Astrocyte (in vitro differentiated cells and primary cell): ENCODE measurements at regions not wholly inside any gene's neighbourhood (a gene's known extent, or its start where the extent isn't known, plus 50 kb on each side); places are given as distances from the start of the nearest gene placed in this dataset.

Source experiments
- DNase-seq: peaks from one replicate; pipeline ENCODE4 v3.0.0-alpha.2; 2010; ENCODE audit warnings: low read depth
- FAIRE-seq: peaks from 2 replicates; lab custom pipeline; 2011; peaks lifted over from hg19 to GRCh38; lab: Jason Lieb, UNC
- H2AFZ ChIP-seq: 2 replicates; pipeline ENCODE4 v1.6.0; 2012; ENCODE audit warnings: low read depth, low read length, inconsistent platforms
- H3K27ac ChIP-seq: 2 replicates; pipeline ENCODE4 v1.5.1; 2011; ENCODE audit warnings: low read depth, low read length, inconsistent platforms
- H3K27me3 ChIP-seq: 2 replicates; pipeline ENCODE4 v1.6.0; 2011; ENCODE audit warnings: low read length, inconsistent platforms; ENCODE audit not compliant: insufficient read depth
- H3K36me3 ChIP-seq: 2 replicates; pipeline ENCODE4 v1.5.1; 2011; ENCODE audit warnings: low read length, inconsistent platforms; ENCODE audit not compliant: insufficient read depth
- H3K4me1 ChIP-seq: 2 replicates; pipeline ENCODE4 v1.5.1; 2011; ENCODE audit warnings: low read length, inconsistent platforms; ENCODE audit not compliant: insufficient read depth
- H3K4me2 ChIP-seq: 2 replicates; pipeline ENCODE4 v1.6.0; 2012; ENCODE audit warnings: low read length, inconsistent platforms
- H3K4me3 ChIP-seq: 2 replicates; pipeline ENCODE4 v1.5.1; 2011; ENCODE audit warnings: low read depth, mild to moderate bottlenecking, low read length, inconsistent platforms; ENCODE audit not compliant: insufficient read depth
- H3K79me2 ChIP-seq: 2 replicates; pipeline ENCODE4 v1.6.0; 2012; ENCODE audit warnings: mild to moderate bottlenecking, low read length, inconsistent platforms; ENCODE audit not compliant: insufficient read depth
- H3K9ac ChIP-seq: 2 replicates; pipeline ENCODE4 v1.6.0; 2012; ENCODE audit warnings: mild to moderate bottlenecking, low read length, inconsistent platforms
- H3K9me3 ChIP-seq: 2 replicates; pipeline ENCODE4 v1.5.1; 2012; ENCODE audit warnings: low read depth, mild to moderate bottlenecking, low read length, inconsistent platforms; ENCODE audit not compliant: insufficient read depth
- H4K20me1 ChIP-seq: 2 replicates; pipeline ENCODE4 v1.6.0; 2012; ENCODE audit warnings: low read length, inconsistent platforms; ENCODE audit not compliant: insufficient read depth
- H3K27ac Mint-ChIP-seq: one replicate; pipeline ENCODE4 v1.8.0; 2021; ENCODE audit warnings: mild to moderate bottlenecking, mixed read lengths; ENCODE audit not compliant: unreplicated experiment
- H3K27me3 Mint-ChIP-seq: one replicate; pipeline ENCODE4 v1.8.0; 2021; ENCODE audit warnings: low read depth, mixed read lengths; ENCODE audit not compliant: unreplicated experiment
- H3K36me3 Mint-ChIP-seq: one replicate; pipeline ENCODE4 v1.8.0; 2021; ENCODE audit warnings: low read depth, mixed read lengths; ENCODE audit not compliant: unreplicated experiment
- H3K4me1 Mint-ChIP-seq: one replicate; pipeline ENCODE4 v1.8.0; 2021; ENCODE audit warnings: low read depth, mixed read lengths; ENCODE audit not compliant: unreplicated experiment
- H3K4me3 Mint-ChIP-seq: one replicate; pipeline ENCODE4 v1.8.0; 2021; ENCODE audit warnings: mild to moderate bottlenecking, moderate library complexity, mixed read lengths; ENCODE audit not compliant: unreplicated experiment
- H3K9me3 Mint-ChIP-seq: one replicate; pipeline ENCODE4 v1.8.0; 2021; ENCODE audit warnings: mild to moderate bottlenecking, mixed read lengths; ENCODE audit not compliant: unreplicated experiment
- EZH2 ChIP-seq: IDR thresholded peaks from 2 replicates; pipeline ENCODE4 v1.6.1; 2012; ENCODE audit warnings: mild to moderate bottlenecking, low read length, inconsistent platforms; ENCODE audit not compliant: insufficient read depth
- TF ChIP-seq, protein P1 (sequence below): IDR thresholded peaks from 2 replicates; pipeline ENCODE4 v1.5.1; 2011; ENCODE audit warnings: low read depth, mild to moderate bottlenecking, inconsistent platforms, low read length, moderate library complexity; ENCODE audit not compliant: insufficient read depth

DNA sequence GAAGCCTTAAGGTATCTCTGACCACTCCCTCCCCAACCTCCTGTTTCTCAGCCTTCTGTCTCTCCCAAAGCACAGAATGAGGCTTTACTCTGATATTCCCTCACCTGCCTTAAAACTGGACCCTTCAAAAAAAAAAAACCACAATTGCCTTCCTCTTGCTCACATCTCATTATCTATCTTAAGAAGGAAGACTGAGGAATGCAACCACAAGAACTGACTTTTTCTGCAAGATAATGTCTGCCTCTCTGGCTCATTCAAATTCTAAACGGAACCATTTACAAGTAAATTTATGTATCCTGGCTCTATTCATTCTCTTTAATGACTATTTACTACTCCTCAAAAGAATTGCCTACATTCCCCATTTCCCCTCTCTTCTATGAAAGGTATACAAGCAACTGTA lies 545.5 kb upstream of the HTR2C start:
- H3K4me3 Mint-ChIP-seq: no peak overlapping the region
- H3K9ac ChIP-seq: no peak overlapping the region

GRCh38 chrX:114037515-114037914 lies 546.4 kb upstream of the HTR2C start:
- TF ChIP-seq, protein P1, sequence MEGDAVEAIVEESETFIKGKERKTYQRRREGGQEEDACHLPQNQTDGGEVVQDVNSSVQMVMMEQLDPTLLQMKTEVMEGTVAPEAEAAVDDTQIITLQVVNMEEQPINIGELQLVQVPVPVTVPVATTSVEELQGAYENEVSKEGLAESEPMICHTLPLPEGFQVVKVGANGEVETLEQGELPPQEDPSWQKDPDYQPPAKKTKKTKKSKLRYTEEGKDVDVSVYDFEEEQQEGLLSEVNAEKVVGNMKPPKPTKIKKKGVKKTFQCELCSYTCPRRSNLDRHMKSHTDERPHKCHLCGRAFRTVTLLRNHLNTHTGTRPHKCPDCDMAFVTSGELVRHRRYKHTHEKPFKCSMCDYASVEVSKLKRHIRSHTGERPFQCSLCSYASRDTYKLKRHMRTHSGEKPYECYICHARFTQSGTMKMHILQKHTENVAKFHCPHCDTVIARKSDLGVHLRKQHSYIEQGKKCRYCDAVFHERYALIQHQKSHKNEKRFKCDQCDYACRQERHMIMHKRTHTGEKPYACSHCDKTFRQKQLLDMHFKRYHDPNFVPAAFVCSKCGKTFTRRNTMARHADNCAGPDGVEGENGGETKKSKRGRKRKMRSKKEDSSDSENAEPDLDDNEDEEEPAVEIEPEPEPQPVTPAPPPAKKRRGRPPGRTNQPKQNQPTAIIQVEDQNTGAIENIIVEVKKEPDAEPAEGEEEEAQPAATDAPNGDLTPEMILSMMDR: no peak
- no peak for TF ChIP-seq EZH2
- FAIRE-seq (no peak), DNase-seq (no peak)
- no peaks in the 10 kb centered on the region for H4K20me1 ChIP-seq
- no peak overlapping the region for H3K4me2 ChIP-seq
- no peak overlapping the region for H3K27ac ChIP-seq
- H3K4me1 Mint-ChIP-seq: no peaks in the 10 kb centered on the region
- H3K4me1 ChIP-seq: no peaks in the 10 kb centered on the region
- no peaks in the 10 kb centered on the region for H3K36me3 Mint-ChIP-seq
- no peaks in the 10 kb centered on the region for H3K79me2 ChIP-seq
- no peak overlapping the region for H3K4me3 ChIP-seq
- H3K36me3 ChIP-seq: no peaks in the 10 kb centered on the region
- no peaks in the 10 kb centered on the region for H3K27me3 Mint-ChIP-seq
- no peak overlapping the region for H3K9ac ChIP-seq
- H3K27me3 ChIP-seq: no peaks in the 10 kb centered on the region
- no peak overlapping the region for H2AFZ ChIP-seq
- H3K4me3 Mint-ChIP-seq: no peak overlapping the region
- no peak overlapping the region for H3K27ac Mint-ChIP-seq
- H3K9me3 ChIP-seq: no peaks in the 10 kb centered on the region
- no peaks in the 10 kb centered on the region for H3K9me3 Mint-ChIP-seq

More for the DNA sequence above, 545.5 kb upstream of the HTR2C start:
- H3K36me3 ChIP-seq: no peaks in the 10 kb centered on the region
- H3K79me2 ChIP-seq: no peaks in the 10 kb centered on the region
- H3K9me3 ChIP-seq: no peaks in the 10 kb centered on the region
- TF ChIP-seq, protein P1: no peak
- TF ChIP-seq EZH2: no peak
- Mint-ChIP-seq H3K36me3 (no peaks in the 10 kb centered on the region), H3K4me1 (no peaks in the 10 kb centered on the region), H3K9me3 (no peaks in the 10 kb centered on the region), H3K27me3 (no peaks in the 10 kb centered on the region), H3K27ac (no peak overlapping the region)
- H3K4me2 ChIP-seq: no peak overlapping the region
- no peak overlapping the region for H3K4me3 ChIP-seq
- no peak overlapping the region for H3K27ac ChIP-seq
- no peak overlapping the region for H2AFZ ChIP-seq
- no peaks in the 10 kb centered on the region for H3K4me1 ChIP-seq
- H3K27me3 ChIP-seq: no peaks in the 10 kb centered on the region
- H4K20me1 ChIP-seq: no peaks in the 10 kb centered on the region
- FAIRE-seq (no peak), DNase-seq (no peak)

GRCh38 chrX:114028907-114029662 lies 554.8 kb upstream of the HTR2C start:
- H3K36me3 ChIP-seq: no peaks in the 10 kb centered on the region
- H3K27me3 ChIP-seq: no peaks in the 10 kb centered on the region
- DNase-seq: no peak
- FAIRE-seq: peak; percentile 63
- no peaks in the 10 kb centered on the region for H3K4me1 ChIP-seq
- Mint-ChIP-seq H3K36me3 (no peaks in the 10 kb centered on the region), H3K4me3 (no peak overlapping the region), H3K9me3 (peaks cover 7% of the 10 kb centered on the region), H3K27ac (no peak overlapping the region), H3K4me1 (no peaks in the 10 kb centered on the region), H3K27me3 (no peaks in the 10 kb centered on the region)
- H3K9ac ChIP-seq: no peak overlapping the region
- no peaks in the 10 kb centered on the region for H3K79me2 ChIP-seq
- H4K20me1 ChIP-seq: no peaks in the 10 kb centered on the region
- no peak overlapping the region for H3K4me3 ChIP-seq
- no peak for TF ChIP-seq EZH2
- TF ChIP-seq, protein P1: no peak
- H2AFZ ChIP-seq: no peak overlapping the region
- no peaks in the 10 kb centered on the region for H3K9me3 ChIP-seq
- H3K27ac ChIP-seq: no peak overlapping the region
- H3K4me2 ChIP-seq: no peak overlapping the region
